ENCODE measurements at regions not wholly inside any gene's neighbourhood (a gene's known extent, or its start where the extent isn't known, plus 50 kb on each side); places are given as distances from the start of the nearest gene placed in this dataset.

- TF ChIP-seq TSHZ1 (tag by site-specific recombination; IDR thresholded peaks at IDR 0.05; ENCODE audit: borderline replicate concordance), result no peak
- TF ChIP-seq PRDM10 (tag by site-specific recombination; IDR thresholded peaks at IDR 0.05), result peak; percentile 82
- no peak for TF ChIP-seq ZNF2 (tag by site-specific recombination; IDR thresholded peaks at IDR 0.05)
- TF ChIP-seq ZNF624 (tag by site-specific recombination; IDR thresholded peaks at IDR 0.05), result no peak
- TF ChIP-seq ZBTB7A (tag by site-specific recombination; IDR thresholded peaks at IDR 0.05; ENCODE audit: low read depth), result no peak
- TF ChIP-seq ZNF121 (tag by site-specific recombination; IDR thresholded peaks at IDR 0.05), result no peak
- no peak for TF ChIP-seq KLF17 (tag by site-specific recombination; IDR thresholded peaks at IDR 0.05)
Measured at GRCh38 chr9:14437354-14438231, 123.7 kb upstream of the NFIB start (continued).

GRCh38 chr9:14435871-14436270, 121.9 kb upstream of the NFIB start:
- CTCF ChIA-PET, result interaction anchor here (0.6 kb wide), 1 partner anchor 314 kb away, joined by 3 read pairs; no protein-coding TSS in a partner anchor
- no peaks in the 10 kb centered on the region for H3K36me3 ChIP-seq (ENCODE audit: control insufficient read depth in 2 of 2, insufficient read depth in 1 of 2, low read length in 2 of 2)
- no peak overlapping the region for H3K27ac ChIP-seq (ENCODE audit: extremely low read depth, low read depth, low read length)
- H3K4me3 ChIP-seq (ENCODE audit: low read depth, low read length), result no peak overlapping the region
- POLR2A ChIA-PET, result no interaction called here
- no peaks in the 10 kb centered on the region for H3K9me3 ChIP-seq (ENCODE audit: control insufficient read depth, insufficient read depth, low read depth, low read length)
- TF ChIP-seq BCL6B (tag by site-specific recombination; IDR thresholded peaks at IDR 0.05), result peak; percentile 60; the same call in 1 of the 2 replicates
- TF ChIP-seq ZNF211 (tag by site-specific recombination; IDR thresholded peaks at IDR 0.05; ENCODE audit: low read depth), result no peak
- no peak for TF ChIP-seq ZNF76 (tag by site-specific recombination; IDR thresholded peaks at IDR 0.05; ENCODE audit: borderline replicate concordance, low read depth)
- H3K4me1 ChIP-seq (ENCODE audit: control insufficient read depth, insufficient read depth, low read length), result no peaks in the 10 kb centered on the region
